ENCODE measurements at regions not wholly inside any gene's neighbourhood (a gene's known extent, or its start where the extent isn't known, plus 50 kb on each side); places are given as distances from the start of the nearest gene placed in this dataset.
"Not testable (repeated sequence)": the region's sequence is repeated elsewhere in the genome, so short reads cannot be mapped to it uniquely, and the experiment has no call there.

GRCh38 chr9:38945929-38946570 is 226.1 kb upstream of the FAM240B start:
- TF ChIP-seq REST (IDR thresholded peaks at IDR 0.05; ENCODE audit: insufficient read depth in 1 of 2, low read depth in 2 of 2, low read length in 1 of 2); SIN3A (IDR thresholded peaks at IDR 0.05; ENCODE audit: borderline replicate concordance, insufficient read depth, low read depth, low read length); CTCF (IDR thresholded peaks at IDR 0.05); TCF7L2 (IDR thresholded peaks at IDR 0.05; ENCODE audit: low read depth, low read length): not testable (repeated sequence)
